ENCODE measurements at regions not wholly inside any gene's neighbourhood (a gene's known extent, or its start where the extent isn't known, plus 50 kb on each side); places are given as distances from the start of the nearest gene placed in this dataset.

DNA sequence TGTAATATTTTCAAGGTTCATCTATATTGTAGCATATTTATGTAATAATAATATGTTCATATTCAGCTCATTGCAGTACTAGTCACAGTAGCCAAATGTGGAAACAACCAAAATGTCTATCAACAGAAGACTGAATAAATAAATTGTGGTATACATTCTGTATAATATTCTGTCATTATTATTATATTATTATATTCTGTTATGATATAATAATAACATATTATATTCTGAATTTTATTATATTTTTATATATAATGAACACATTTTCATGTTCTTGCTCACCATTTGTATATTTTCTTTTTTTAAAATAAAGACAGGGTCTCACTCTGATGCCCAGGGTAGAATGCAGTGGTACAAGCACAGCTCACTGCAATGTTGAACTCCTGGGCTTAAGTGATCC is 91.2 kb upstream of the STARD3NL start:
- no peak for DNase-seq (ENCODE audit: low spot score)

DNA sequence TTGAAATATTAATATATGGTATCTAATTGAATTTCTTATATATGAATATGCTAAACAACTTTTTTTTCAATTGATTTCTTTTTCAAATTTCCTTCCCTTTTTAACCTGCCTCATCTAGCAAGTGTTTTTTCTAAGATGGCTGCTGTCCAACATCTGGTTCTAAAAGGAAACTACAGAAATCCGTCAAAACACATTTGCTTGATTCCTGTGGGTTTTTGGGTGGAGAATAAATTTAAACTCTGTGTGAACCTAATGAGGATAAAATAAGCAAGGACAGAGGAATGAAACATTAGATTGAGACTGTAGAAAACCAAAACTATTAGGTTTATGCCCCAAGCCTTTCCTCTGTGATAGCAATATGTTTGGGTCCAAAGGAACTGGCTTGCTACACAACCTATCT is 75.5 kb upstream of the STARD3NL start:
- no peak for DNase-seq (ENCODE audit: low spot score)

DNA sequence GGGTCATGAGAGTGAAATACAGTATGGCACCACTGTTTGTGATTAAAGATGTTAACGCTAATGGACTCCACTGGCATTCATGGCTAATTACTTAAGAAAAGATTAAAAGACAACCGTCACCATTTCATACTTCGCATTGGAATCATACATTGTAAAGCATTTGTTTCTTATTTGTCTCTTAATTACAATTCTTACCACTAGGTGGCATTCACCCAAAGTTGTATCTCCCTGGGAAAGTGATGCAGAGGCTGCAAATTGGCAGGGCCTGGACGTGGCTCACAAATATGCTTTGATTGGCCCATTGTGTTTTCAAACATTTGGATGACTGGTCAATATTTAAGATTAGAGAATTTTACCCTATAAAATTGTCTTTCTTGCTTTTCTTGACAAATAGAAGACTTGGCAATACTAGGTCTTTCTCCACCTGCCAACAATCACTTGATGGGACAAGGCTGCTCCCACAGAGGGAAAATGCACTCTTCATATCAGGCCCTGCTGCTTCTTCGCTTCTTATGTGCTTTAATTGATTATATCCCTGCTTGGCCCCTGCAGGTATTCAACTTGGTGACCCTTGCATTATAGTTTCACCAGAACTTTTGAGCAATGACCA is 72.1 kb upstream of the STARD3NL start:
- DNase-seq (ENCODE audit: low spot score): no peak

DNA sequence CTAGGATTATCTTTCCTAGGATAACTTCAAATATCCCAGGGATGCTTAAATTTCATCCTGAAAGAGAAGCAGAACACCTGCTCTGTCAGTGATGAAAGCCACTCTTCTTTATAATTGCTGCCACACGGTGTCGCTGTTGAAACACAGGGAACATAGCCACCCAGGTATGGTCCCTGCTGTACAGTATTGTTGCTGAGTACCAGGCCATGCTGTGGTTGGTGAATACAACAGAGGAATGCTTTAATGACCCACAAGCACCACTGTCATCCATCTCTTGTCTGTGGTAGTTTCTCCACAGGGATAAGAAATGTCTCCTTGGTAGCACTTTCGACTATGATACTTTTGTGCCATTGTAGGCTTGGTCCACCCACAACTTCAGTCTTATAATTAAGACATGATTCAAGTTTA is 70.6 kb upstream of the STARD3NL start:
- peak; percentile 67 for DNase-seq (ENCODE audit: low spot score)

DNA sequence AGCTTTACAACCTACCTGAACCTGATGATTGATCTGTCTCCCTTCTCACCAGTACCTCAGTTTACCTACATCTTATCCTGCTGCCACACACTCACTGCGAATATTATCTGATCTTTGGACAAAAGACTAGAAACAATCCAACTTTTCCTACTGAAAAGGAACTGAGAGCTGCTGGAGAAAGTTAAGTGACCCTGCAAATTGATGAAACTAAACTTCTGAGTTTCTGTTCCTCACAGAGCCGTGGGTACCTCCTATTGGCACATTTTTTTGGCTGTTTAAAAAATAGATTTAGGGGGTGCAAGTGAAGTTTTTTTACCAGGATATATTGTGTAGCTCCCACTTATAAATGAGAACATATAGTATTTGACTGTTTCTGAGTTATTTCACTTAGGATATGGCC is 66.0 kb upstream of the STARD3NL start:
- no peak for DNase-seq (ENCODE audit: low spot score)

DNA sequence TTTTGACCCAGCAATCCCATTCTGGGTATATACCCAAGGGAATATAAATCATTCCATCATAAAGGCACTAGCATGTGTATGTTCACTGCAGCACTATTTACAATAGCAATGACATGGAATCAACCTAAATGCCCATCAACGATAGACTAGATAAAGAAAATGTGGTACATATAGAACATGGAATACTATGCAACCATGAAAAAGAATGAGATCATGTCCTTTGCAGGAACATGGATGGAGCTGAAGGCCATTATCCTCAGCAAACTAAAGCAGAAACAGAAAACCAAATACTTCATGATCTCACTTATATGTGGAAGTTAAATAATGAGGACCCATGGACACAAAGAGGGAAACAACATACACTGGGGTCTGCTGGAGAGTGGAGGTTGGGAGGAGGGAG is 58.0 kb upstream of the STARD3NL start:
- DNase-seq (ENCODE audit: low spot score): no peak

DNA sequence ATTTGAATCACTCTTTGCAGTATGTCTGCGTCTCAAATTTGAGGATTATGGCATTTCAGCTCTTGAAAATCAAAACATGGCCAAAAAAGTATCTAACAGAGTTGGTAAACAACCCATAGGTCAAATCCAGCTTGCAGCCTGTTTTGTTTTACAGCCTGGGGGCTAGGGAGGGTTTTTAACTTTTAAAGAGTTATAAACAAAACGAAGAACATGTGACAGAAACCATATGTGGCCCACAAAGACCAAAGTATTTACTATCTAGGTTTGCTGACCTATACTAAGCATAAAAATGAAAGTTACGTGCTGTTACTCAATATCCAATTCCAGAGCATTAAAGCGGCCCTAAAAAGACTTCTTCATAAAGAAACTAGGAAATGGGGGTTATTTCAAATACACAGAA is 55.5 kb upstream of the STARD3NL start:
- DNase-seq (ENCODE audit: low spot score): no peak

DNA sequence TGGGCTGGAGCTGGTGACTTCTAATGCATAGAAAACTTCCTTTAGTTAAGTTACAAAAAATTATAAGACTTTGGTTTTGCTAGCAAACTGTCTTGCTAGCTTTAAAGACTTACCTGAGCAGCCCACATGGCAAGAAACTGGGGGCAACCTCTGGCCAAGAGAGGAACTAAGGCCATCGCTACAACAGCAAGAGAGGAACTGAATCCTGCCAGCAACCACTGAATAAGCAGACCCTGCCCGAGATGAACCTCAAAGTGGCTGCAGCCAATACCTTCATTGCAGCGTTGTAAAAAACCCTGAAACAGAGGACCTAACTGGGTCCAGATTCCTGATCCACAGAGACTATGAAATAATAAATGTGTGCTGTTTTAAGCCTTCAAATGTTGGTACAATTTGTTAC is 54.6 kb upstream of the STARD3NL start:
- no peak for DNase-seq (ENCODE audit: low spot score)

DNA sequence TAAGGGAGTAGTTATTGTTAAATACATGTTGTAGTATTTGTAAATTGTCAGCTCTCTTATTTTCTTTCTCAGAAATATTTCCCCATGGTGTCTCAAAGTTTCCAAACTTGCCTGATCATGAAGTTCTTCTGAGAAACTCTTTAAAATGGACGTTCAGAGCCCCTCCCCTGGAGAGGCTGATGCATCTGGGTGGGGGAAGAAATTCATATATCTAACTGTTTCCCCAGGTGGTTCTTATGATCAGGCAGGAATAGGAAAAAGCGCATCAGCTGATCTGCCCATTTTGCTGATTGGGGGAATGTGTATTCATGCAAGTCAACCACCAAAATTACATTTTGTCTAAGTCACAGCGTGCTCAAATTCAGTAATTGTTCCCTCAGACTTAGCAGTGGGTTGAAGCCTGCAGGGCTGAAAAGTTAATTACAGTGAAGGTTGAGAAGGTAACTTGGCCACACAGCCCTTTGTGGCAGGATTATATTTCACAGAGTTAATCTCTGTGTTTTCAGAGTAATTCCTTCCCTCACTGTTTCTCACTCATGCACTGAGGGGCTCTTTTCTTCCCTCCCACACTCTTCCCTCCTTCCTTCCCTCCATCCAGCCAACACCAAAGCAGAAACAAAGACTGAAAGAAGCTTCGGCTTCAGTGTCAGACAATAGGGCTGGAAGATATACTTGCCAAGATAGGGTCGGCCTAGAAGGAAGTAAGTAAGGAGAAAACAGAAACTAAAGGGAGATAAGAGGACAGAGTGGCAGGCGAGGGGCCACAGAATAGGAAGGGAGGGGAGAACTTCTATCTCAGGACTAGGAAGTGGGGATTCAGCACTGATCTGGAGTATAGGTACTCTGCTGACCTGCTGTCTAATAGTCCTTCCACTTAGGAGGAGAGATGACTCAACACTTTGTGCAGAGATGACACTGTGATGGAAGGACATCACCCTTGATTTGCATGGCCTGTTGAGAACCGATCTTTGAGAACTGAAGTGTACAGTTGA is 50.5 kb upstream of the STARD3NL start:
- DNase-seq (ENCODE audit: low spot score): no peak

Measured in left forelimb (tissue), 1 donor.